ENCODE measurements at regions not wholly inside any gene's neighbourhood (a gene's known extent, or its start where the extent isn't known, plus 50 kb on each side); places are given as distances from the start of the nearest gene placed in this dataset.
A peak's percentile ranks its signal among the peaks of the same experiment; 100 is the strongest.

DNA sequence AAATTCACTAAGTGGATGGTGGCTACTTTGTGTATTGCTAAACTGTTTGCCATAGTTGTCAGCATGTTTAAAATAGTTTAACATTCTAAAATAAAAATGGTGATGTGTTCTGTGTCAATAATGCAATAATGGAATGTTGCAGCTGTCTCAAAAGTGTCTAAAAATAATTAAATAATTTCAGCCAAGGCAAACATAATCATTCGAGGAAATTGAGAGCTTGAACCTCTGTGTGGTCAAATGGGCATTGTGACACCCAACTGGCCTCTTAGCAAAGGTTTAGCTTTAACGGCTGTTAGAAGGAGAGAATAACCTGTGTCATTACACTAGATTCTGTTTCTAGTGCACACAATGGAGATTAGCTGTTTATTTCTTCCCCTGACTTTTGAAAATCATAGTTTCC, 278.5 kb downstream of the TMEM167A start:
- FAIRE-seq (no peak), DNase-seq (ENCODE audit: insufficient read length, low spot score) (no peak)
- TF ChIP-seq, protein P1, sequence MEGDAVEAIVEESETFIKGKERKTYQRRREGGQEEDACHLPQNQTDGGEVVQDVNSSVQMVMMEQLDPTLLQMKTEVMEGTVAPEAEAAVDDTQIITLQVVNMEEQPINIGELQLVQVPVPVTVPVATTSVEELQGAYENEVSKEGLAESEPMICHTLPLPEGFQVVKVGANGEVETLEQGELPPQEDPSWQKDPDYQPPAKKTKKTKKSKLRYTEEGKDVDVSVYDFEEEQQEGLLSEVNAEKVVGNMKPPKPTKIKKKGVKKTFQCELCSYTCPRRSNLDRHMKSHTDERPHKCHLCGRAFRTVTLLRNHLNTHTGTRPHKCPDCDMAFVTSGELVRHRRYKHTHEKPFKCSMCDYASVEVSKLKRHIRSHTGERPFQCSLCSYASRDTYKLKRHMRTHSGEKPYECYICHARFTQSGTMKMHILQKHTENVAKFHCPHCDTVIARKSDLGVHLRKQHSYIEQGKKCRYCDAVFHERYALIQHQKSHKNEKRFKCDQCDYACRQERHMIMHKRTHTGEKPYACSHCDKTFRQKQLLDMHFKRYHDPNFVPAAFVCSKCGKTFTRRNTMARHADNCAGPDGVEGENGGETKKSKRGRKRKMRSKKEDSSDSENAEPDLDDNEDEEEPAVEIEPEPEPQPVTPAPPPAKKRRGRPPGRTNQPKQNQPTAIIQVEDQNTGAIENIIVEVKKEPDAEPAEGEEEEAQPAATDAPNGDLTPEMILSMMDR (IDR thresholded peaks at IDR 0.05; ENCODE audit: insufficient read depth, missing control alignments) = no peak

DNA sequence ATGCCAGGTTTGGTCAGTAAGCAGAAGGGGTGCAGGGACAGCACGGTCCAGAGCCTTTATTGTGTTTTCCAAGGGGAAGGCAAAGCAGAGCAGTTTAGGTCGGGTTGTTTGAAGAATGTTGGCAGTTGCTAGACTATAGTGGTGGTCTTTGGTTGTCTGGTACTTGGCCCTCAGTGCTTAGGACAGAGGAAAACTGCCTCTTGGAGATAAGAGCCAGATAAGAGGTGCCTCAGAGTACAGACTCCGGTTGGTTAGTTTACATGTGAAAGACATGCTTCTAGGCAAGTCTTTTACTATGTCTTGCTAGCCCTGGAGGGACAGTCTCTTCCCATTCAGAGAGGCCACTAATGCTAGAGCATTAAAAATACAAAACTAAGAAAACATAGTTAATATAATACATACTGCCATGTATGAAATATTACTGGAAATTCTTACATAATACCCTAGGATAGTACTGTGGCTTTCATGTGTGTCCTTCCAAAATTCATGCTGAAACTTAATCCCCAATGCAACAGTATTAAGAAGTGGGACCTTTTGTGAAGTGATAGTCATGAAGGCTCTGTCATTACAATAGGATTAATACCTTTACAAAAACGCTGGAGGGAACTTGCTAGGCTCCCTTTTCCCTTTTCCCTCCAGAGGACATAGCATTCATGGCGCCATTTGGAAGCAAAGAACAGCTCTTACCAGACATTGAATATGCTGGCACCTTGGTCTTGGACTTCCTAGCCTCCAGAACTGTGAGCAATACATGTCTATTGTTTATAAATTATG, 280.4 kb downstream of the TMEM167A start:
- DNase-seq (ENCODE audit: insufficient read length, low spot score) (no peak), FAIRE-seq (no peak)
- TF ChIP-seq, protein P1 (IDR thresholded peaks at IDR 0.05; ENCODE audit: insufficient read depth, missing control alignments) = no peak

GRCh38 chr5:82794876-82795275, 282.3 kb downstream of the TMEM167A start:
- no peak for FAIRE-seq

GRCh38 chr5:82793808-82794419, 283.3 kb downstream of the TMEM167A start:
- TF ChIP-seq, protein P1 (IDR thresholded peaks at IDR 0.05; ENCODE audit: insufficient read depth, missing control alignments) = peak; percentile 34
- FAIRE-seq (no peak), DNase-seq (ENCODE audit: insufficient read length, low spot score) (no peak)

More at GRCh38 chr5:82794876-82795275, 282.3 kb downstream of the TMEM167A start:
- TF ChIP-seq, protein P1 (IDR thresholded peaks at IDR 0.05; ENCODE audit: insufficient read depth, missing control alignments) = no peak
- no peak for DNase-seq (ENCODE audit: insufficient read length, low spot score)

- TF ChIP-seq, protein P1 (IDR thresholded peaks at IDR 0.05; ENCODE audit: insufficient read depth, missing control alignments) = no peak
- no peak for DNase-seq (ENCODE audit: insufficient read length, low spot score)
- no peak for FAIRE-seq
Measured at GRCh38 chr5:82792096-82792495, 285.1 kb downstream of the TMEM167A start.

DNA sequence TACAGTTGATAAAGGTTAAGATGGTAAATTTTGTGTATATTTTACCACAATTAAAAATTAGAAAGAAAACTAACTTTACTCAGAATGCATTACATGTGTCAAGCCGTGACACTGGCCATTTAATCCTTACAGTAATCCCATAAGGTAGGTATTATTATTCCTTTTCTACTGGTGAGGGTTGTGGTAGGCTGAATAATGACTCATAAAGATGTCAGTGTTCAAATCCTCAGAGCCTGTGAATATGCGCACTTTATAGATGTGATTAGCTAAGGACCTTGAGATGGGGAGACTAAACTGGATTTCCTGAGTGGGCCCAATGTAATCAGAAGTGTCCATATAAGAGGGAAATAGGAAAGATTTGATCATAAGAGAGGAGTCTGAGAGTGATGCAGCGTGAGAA, 288.1 kb downstream of the TMEM167A start:
- TF ChIP-seq, protein P1 (IDR thresholded peaks at IDR 0.05; ENCODE audit: insufficient read depth, missing control alignments) = no peak
- FAIRE-seq = peak; percentile 41
- DNase-seq (ENCODE audit: insufficient read length, low spot score) = no peak

GRCh38 chr5:82786748-82787147, 290.4 kb downstream of the TMEM167A start:
- no peak for DNase-seq (ENCODE audit: insufficient read length, low spot score)
- TF ChIP-seq, protein P1 (IDR thresholded peaks at IDR 0.05; ENCODE audit: insufficient read depth, missing control alignments) = no peak
- no peak for FAIRE-seq
